IgD-negative memory B cell (primary cell): ENCODE measurements at regions not wholly inside any gene's neighbourhood (a gene's known extent, or its start where the extent isn't known, plus 50 kb on each side); places are given as distances from the start of the nearest gene placed in this dataset.

Source experiments
- H3K27ac Mint-ChIP-seq, 3 donors: one replicate each; pipeline ENCODE4 v1.8.0; 2020 to 2022; ENCODE audit warnings: mild to moderate bottlenecking in 3 of 3, mixed read lengths in 3 of 3, moderate library complexity in 1 of 3
- H3K27me3 Mint-ChIP-seq: one replicate; pipeline ENCODE4 v1.8.0; 2021; ENCODE audit warnings: mixed read lengths
- H3K36me3 Mint-ChIP-seq: one replicate; pipeline ENCODE4 v1.8.0; 2020; ENCODE audit warnings: mild to moderate bottlenecking, mixed read lengths
- H3K4me1 Mint-ChIP-seq, 3 donors: one replicate each; pipeline ENCODE4 v1.8.0; 2020 to 2022; ENCODE audit warnings: mixed read lengths in 3 of 3, mild to moderate bottlenecking in 1 of 3
- H3K4me3 Mint-ChIP-seq, 4 donors: one replicate each; pipeline ENCODE4 v1.8.0; 2020 to 2022; ENCODE audit warnings: mild to moderate bottlenecking in 4 of 4, mixed read lengths in 4 of 4, moderate library complexity in 3 of 4
- H3K9me3 Mint-ChIP-seq, 3 donors: one replicate each; pipeline ENCODE4 v1.8.0; 2020 to 2021; ENCODE audit warnings: mixed read lengths in 3 of 3, mild to moderate bottlenecking in 1 of 3

- Mint-ChIP-seq H3K4me1 (no peaks in the 10 kb centered on the region), H3K4me3 (no peak overlapping the region), H3K27ac (no peak overlapping the region), H3K27me3 (peaks cover 1% of the 10 kb centered on the region), H3K36me3 (no peaks in the 10 kb centered on the region), H3K9me3 (peaks cover 0 to 3% (median 2%) of the 10 kb centered on the region in 3 donors)
Measured at GRCh38 chr11:11742486-11742885, 99.3 kb upstream of the USP47 start.

- Mint-ChIP-seq H3K9me3 (peaks cover 0 to 3% (median 0%) of the 10 kb centered on the region in 3 donors), H3K27ac (no peak overlapping the region), H3K4me3 (no peak overlapping the region), H3K4me1 (no peaks in the 10 kb centered on the region), H3K27me3 (peaks cover 1% of the 10 kb centered on the region), H3K36me3 (no peaks in the 10 kb centered on the region)
Measured at GRCh38 chr11:11740836-11741235, 100.9 kb upstream of the USP47 start.

- peaks cover 1% of the 10 kb centered on the region for H3K27me3 Mint-ChIP-seq
- peaks cover 0 to 3% (median 0%) of the 10 kb centered on the region in 3 donors for H3K9me3 Mint-ChIP-seq
- H3K4me1 Mint-ChIP-seq: no peaks in the 10 kb centered on the region
- H3K4me3 Mint-ChIP-seq: no peak overlapping the region
- no peaks in the 10 kb centered on the region for H3K36me3 Mint-ChIP-seq
- no peak overlapping the region for H3K27ac Mint-ChIP-seq
Measured at GRCh38 chr11:11740073-11740702, 101.6 kb upstream of the USP47 start.

- Mint-ChIP-seq H3K4me1 (no peaks in the 10 kb centered on the region), H3K36me3 (no peaks in the 10 kb centered on the region), H3K9me3 (peaks cover 0 to 3% (median 0%) of the 10 kb centered on the region in 3 donors), H3K27ac (no peak overlapping the region), H3K4me3 (no peak overlapping the region), H3K27me3 (peaks cover 1% of the 10 kb centered on the region)
Measured at GRCh38 chr11:11738370-11738769, 103.4 kb upstream of the USP47 start.

GRCh38 chr11:11735586-11735985, 106.2 kb upstream of the USP47 start:
- H3K4me1 Mint-ChIP-seq: no peaks in the 10 kb centered on the region

GRCh38 chr11:11733246-11733747, 108.5 kb upstream of the USP47 start:
- Mint-ChIP-seq H3K4me1 (no peaks in the 10 kb centered on the region), H3K36me3 (no peaks in the 10 kb centered on the region), H3K9me3 (peaks cover 0 to 4% (median 2%) of the 10 kb centered on the region in 3 donors), H3K4me3 (no peak overlapping the region), H3K27me3 (peaks cover 3% of the 10 kb centered on the region), H3K27ac (no peak overlapping the region)

More at GRCh38 chr11:11735586-11735985, 106.2 kb upstream of the USP47 start:
- H3K4me3 Mint-ChIP-seq: no peak overlapping the region
- peaks cover 0 to 3% (median 0%) of the 10 kb centered on the region in 3 donors for H3K9me3 Mint-ChIP-seq
- H3K36me3 Mint-ChIP-seq: no peaks in the 10 kb centered on the region
- no peak overlapping the region for H3K27ac Mint-ChIP-seq
- H3K27me3 Mint-ChIP-seq: peaks cover 3% of the 10 kb centered on the region

GRCh38 chr11:11732116-11732515, 109.7 kb upstream of the USP47 start:
- Mint-ChIP-seq H3K4me3 (no peak overlapping the region), H3K27me3 (peaks cover 3% of the 10 kb centered on the region), H3K9me3 (peaks cover 0 to 4% (median 2%) of the 10 kb centered on the region in 3 donors), H3K36me3 (no peaks in the 10 kb centered on the region), H3K27ac (no peak overlapping the region), H3K4me1 (no peaks in the 10 kb centered on the region)

GRCh38 chr11:11731311-11732083, 109.7 kb upstream of the GALNT18 start:
- Mint-ChIP-seq H3K4me3 (no peak overlapping the region), H3K27ac (no peak overlapping the region), H3K36me3 (no peaks in the 10 kb centered on the region), H3K9me3 (peaks cover 0 to 4% (median 2%) of the 10 kb centered on the region in 3 donors), H3K27me3 (peaks cover 6% of the 10 kb centered on the region), H3K4me1 (no peaks in the 10 kb centered on the region)

- Mint-ChIP-seq H3K4me1 (no peaks in the 10 kb centered on the region), H3K36me3 (no peaks in the 10 kb centered on the region), H3K27me3 (peaks cover 10% of the 10 kb centered on the region), H3K9me3 (peaks cover 0 to 4% (median 2%) of the 10 kb centered on the region in 3 donors), H3K27ac (no peak overlapping the region), H3K4me3 (no peak overlapping the region)
Measured at GRCh38 chr11:11728386-11728785, 106.6 kb upstream of the GALNT18 start.

- Mint-ChIP-seq H3K27ac (no peak overlapping the region), H3K9me3 (peaks cover 2 to 9% (median 5%) of the 10 kb centered on the region in 3 donors), H3K4me1 (no peaks in the 10 kb centered on the region), H3K27me3 (peaks cover 9% of the 10 kb centered on the region), H3K4me3 (no peak overlapping the region), H3K36me3 (no peaks in the 10 kb centered on the region)
Measured at GRCh38 chr11:11725438-11725837, 103.6 kb upstream of the GALNT18 start.

GRCh38 chr11:11724994-11725393, 103.2 kb upstream of the GALNT18 start:
- Mint-ChIP-seq H3K4me1 (no peaks in the 10 kb centered on the region), H3K27me3 (peaks cover 9% of the 10 kb centered on the region), H3K9me3 (peaks cover 2 to 5% (median 5%) of the 10 kb centered on the region in 3 donors), H3K27ac (no peak overlapping the region), H3K36me3 (no peaks in the 10 kb centered on the region), H3K4me3 (no peak overlapping the region)

- H3K27me3 Mint-ChIP-seq: peaks cover 9% of the 10 kb centered on the region
- H3K4me1 Mint-ChIP-seq: no peaks in the 10 kb centered on the region
- H3K9me3 Mint-ChIP-seq: peaks cover 1 to 5% (median 5%) of the 10 kb centered on the region in 3 donors
- no peak overlapping the region for H3K4me3 Mint-ChIP-seq
- no peak overlapping the region for H3K27ac Mint-ChIP-seq
- no peaks in the 10 kb centered on the region for H3K36me3 Mint-ChIP-seq
Measured at GRCh38 chr11:11722861-11723260, 101.1 kb upstream of the GALNT18 start.

- Mint-ChIP-seq H3K4me3 (no peak overlapping the region), H3K4me1 (no peaks in the 10 kb centered on the region), H3K27ac (no peak overlapping the region), H3K36me3 (no peaks in the 10 kb centered on the region), H3K9me3 (peaks cover 1 to 8% (median 5%) of the 10 kb centered on the region in 3 donors), H3K27me3 (peaks cover 9% of the 10 kb centered on the region)
Measured at GRCh38 chr11:11722246-11722645, 100.4 kb upstream of the GALNT18 start.

- Mint-ChIP-seq H3K9me3 (peaks cover 5 to 16% (median 12%) of the 10 kb centered on the region in 3 donors), H3K36me3 (no peaks in the 10 kb centered on the region), H3K27me3 (peaks cover 6% of the 10 kb centered on the region), H3K4me3 (no peak overlapping the region), H3K27ac (no peak overlapping the region), H3K4me1 (no peaks in the 10 kb centered on the region)
Measured at GRCh38 chr11:11718511-11718910, 96.7 kb upstream of the GALNT18 start.

GRCh38 chr11:11717064-11717725, 95.4 kb upstream of the GALNT18 start:
- peaks cover 5 to 16% (median 12%) of the 10 kb centered on the region in 3 donors for H3K9me3 Mint-ChIP-seq

More at GRCh38 chr11:11717064-11717725, 95.4 kb upstream of the GALNT18 start:
- peaks cover 6% of the 10 kb centered on the region for H3K27me3 Mint-ChIP-seq
- no peak overlapping the region for H3K4me3 Mint-ChIP-seq
- H3K4me1 Mint-ChIP-seq: no peaks in the 10 kb centered on the region
- H3K27ac Mint-ChIP-seq: no peak overlapping the region
- no peaks in the 10 kb centered on the region for H3K36me3 Mint-ChIP-seq
